ENCODE measurements at regions not wholly inside any gene's neighbourhood (a gene's known extent, or its start where the extent isn't known, plus 50 kb on each side); places are given as distances from the start of the nearest gene placed in this dataset.

DNA sequence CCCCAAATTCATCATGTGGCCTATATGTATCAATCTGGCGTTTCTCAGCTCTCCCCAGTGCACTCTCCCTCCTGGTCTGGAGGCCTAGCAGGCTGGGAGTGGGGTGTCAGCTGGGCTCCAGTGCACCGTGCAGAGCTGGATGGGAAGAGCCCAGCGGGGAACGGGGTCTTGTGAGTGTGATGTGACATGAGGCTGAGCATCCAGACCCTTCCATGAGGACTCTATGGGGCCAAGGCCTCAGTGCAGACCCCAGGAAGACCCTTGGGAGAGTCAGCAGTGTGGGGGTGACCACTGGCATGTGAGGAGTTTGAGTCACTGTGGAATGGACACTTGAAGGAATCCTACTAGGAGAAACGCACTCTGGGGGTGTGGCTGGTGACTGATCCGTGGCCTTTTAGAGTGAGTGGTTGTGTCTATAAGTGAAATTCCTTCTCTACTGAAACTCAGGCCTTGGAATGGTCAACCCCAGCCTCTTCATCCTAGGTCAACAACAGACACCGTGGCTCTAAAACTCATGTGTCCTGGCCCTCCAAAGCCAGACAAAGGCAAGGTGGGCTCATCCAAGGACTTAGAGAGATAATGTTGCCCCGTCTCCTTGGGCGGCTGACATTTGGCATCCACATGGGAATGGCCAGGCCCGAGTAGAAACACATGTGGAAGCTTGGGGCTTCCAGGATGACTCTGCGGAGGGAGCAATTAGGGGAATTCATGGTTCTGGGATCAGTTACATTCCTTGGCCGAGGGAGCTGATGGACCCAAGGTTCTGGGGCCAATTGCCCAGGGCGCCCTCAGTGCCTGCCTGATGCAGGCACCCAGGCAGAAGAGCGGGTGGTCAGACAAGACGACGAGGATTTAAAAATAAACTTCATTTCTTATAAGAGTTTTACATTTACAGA lies 156.0 kb upstream of the TWIST2 start:
- DNase-seq: no peak

DNA sequence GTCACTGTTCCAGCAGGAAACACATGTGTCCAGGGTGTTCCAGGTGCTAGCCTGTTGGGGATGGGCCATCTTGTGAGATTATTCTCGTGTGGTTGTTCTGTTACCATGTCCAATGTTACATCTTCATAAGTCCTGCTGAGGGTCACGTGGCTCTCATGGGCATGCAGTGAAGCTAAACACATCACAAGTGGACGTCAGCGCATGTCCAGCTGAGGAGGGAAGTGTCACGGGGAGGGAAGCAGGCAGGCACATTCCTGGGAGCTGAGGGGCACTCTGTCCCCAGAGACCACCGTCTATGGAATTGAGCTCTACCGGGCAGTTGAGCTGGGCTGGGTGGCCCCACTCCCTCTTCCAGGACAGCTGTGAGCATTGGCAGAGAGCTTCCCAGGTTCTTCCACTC lies 155.3 kb upstream of the TWIST2 start:
- DNase-seq: no peak

- DNase-seq: no peak
Observed at GRCh38 chr2:238693337-238694093, 154.4 kb upstream of the TWIST2 start.

GRCh38 chr2:238694136-238694755 lies 153.6 kb upstream of the TWIST2 start:
- no peak for DNase-seq

- DNase-seq: no peak
Observed at GRCh38 chr2:238694922-238695321, 153.0 kb upstream of the TWIST2 start.

DNA sequence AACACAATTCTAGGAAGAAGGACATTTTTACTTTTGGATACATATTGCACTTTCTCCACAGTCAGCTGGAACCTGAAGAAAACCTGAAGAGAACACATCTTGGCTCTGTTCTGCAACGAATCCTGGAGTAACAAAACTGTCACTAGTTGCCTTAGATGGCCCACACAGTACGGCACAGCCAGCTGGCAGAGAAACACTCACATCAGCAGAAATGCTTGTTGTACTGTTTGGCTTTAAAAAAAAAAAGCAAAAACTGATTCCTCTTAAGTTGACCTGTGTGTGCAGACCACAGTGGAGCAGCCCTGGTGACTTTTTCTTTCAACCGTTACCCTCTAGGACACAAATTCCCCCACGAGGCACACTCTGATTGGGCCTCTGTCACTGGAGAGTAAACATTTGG lies 152.3 kb upstream of the TWIST2 start:
- no peak for DNase-seq

GRCh38 chr2:238696331-238696730 lies 151.6 kb upstream of the TWIST2 start:
- DNase-seq: no peak

- no peak for DNase-seq
Observed at GRCh38 chr2:238696786-238697185, 151.1 kb upstream of the TWIST2 start.

DNA sequence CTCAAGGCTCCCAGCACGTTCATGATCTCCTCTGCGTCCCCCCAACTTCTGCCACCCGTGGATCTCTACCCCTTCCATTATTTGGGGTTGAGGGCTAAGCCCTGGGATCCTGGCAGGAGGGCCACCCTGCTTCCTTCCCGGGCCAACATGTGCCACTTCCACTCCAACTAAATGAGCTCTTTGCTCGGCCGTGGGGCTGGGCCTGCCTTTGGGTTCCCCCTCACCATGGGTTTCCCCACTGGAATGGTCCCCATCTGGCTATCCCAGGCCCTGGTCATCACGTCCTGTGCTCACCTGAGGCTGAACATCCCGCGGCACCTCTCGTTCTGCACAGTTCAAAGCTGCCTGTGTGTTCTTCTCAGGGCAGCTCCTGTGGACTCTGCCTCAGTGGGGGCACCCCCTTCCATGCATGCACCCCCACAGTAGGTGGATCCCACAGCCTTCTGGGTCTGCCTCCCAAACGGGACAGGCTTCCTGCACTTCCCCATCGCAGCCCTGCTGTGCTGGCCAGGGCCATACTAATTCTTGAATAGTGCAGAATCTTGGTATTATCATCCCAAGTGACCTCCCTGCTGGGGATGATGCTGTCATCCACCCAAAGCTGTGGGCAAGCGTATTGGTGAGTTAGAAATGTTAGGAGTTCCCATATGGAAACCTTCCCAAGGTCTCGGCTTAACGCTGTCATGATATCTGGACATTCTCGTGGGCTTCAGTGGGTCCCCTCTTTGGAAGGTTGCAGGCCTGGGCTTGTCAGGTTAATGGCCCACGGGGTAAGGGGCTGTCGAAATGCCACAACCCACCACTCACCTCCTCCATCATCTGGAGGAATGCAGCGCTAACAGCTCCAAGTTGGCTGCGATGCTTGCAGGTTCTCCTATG lies 150.5 kb upstream of the TWIST2 start:
- no peak for DNase-seq

- no peak for DNase-seq
Observed at GRCh38 chr2:238698072-238698352, 149.9 kb upstream of the TWIST2 start.

DNA sequence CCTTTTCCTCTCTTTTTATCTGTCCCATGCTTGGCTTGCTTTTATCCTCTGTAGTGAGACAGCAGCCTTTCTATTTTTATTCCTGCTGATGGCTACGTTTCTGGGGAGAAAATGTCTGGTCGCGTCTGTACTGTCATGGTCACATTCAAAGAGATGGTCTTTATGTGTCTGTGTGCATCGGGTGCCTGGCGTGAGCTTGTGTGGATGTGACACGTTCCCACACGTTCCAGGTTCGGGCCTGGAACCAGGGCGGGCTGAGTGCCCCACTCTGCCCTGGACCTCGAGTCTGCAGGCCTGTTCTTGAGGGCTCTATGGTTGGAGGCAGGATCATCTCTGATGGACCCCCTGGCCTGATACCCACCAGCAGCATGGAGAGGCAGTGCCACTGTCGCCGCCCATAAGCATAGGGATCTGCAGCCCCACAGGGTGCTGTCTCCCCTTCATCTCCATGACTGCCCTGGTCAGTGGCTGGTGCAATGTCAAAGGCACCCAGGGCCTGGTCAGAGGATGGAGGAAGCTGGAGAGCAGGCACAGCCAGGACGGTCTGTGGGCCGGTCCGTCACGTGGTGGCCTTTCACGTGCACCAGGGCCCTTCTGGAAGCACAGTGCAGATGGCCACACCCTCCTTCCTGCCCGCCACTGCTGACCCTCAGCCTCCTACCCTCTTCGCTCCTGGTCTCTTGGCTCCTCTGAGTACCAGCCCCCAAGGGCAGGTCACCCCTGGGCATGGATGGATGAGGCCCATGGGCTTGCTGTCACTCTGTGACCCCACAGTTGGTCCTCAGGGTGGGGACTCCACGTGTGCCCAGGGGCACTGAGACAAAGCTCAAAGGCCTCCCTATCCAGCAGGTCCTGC lies 149.2 kb upstream of the TWIST2 start:
- no peak for DNase-seq

DNA sequence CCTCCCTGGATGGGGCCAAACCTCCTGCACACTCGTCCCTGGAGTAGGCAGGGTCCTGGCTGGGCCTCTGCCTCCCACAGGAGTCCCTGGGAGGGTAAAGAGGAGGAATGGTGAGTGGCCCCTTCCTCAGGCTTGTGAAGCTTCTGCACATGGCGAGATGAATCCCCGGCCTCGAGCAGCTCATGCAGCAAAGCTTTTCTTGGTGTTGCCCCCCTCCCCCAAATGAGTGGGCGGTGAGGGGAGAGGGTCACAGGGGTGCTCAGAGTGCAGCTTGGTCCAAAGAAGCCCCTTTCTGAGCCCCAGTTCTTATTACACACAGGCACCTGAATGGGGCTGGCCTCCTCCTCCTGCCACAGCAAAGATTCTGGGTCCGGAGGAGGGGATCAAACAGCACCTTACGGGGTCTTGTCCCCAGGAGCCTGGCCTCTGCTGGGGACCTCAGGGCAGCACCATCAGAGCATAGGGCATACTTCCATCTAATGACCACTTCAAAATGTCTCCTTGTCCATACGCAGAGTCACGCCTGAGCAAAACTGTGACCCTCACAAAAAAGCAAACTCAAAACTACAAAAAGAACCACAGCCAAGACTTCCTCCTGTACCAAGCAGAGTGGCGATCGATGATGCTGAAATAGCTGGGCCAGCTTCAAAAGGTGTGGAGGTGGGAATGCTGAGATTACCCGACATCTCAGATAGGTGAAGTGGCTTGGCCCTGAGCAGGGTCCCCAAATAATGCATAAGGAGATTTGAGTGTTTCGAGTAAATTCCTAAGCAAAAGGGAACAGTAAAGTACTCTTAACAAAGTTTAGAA lies 148.4 kb upstream of the TWIST2 start:
- no peak for DNase-seq

DNA sequence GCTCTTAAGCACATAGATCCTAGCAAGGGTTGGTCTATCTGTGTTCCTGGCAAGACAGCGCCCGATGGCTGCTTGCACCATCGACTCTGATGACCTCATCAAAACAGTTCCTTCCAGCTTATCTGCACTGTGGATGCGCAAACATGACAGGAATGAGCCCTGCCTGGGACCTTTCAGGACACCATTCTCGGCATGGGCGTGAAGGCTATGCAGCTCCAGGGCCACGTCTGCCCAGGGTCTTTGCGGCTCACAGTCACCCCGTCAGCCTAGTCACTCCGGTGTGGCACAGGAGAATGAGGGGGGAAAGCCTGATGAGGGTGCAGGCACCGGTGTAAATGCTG lies 147.8 kb upstream of the TWIST2 start:
- DNase-seq: no peak

DNA sequence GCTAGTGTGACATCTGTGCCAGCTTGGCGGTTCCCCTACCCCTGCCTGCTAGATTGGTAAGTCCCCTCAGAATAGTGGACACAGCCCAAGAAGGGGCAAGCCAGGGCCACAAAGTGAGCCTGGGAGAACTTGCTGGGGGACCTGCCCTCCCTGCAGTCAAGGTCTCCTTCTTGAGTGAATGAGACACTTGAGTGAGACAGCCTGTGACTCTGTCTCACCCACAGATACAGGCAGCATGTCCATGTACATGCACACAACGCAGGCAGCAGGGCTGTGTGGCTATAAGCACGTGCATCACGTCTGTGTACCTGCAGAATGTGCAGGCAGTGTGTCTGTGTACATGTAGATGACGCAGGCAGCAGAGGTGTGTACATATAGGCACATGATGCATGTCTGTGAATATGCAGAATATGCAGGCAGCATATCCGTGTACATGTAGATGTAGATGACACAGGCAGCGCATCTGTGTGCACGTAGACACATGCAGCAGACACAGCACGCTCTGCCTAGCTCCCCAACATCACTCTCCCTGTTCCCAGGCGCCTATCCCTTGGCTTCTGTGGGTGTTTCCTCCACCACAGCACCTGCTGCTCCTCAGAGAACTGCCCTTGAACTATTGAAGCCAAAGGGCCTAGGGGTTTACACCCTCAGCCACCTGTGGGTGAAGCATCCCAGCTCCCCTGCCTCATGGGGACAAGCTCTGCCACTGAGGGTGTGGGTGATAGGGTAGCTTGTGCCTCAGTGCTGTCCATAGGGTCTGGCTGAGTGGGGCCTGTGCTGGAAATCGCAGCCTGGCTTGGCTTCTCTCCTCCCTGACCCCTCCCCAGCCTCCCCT lies 147.2 kb upstream of the TWIST2 start:
- DNase-seq: no peak

GRCh38 chr2:238701341-238702206 lies 146.3 kb upstream of the TWIST2 start:
- DNase-seq: no peak

GRCh38 chr2:238702276-238703052 lies 145.4 kb upstream of the TWIST2 start:
- DNase-seq: no peak

DNA sequence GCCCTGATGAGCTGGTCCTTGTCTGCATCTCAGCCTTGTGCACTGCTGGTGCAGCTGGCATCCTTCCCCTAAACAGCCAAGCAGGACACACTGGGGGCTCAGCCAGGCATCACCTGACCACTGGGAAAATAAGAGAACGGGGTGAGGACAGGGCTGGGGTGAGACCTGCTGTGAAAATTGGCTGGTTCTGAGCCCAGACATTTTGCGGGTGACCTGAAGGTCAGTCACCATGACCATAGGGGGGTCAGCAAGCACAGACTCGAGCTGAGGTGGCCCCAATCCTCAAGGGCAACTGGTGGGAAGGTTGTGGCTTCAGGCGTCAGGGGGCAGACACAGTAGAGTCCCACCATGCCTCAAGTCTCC lies 144.9 kb upstream of the TWIST2 start:
- DNase-seq: no peak

DNA sequence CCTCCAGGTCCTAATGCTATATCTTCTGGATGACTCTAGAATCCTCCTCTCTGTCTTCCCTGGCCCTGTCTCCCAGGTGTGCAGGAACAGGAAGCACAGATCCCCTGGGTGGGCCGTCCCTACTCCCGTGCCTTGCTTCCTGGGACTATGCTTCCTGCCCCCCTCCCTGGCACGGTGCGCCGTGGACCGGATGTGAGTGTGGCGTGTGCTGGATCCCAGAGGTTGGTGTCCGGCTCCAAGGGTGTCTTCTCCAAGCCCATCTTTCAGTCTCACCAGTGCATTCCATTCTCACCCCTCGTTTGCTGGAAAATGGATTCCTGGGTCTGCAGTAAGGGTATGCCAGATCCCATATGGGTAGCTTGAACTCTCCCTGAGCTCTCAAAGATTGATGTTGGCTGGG lies 144.4 kb upstream of the TWIST2 start:
- no peak for DNase-seq
